ENCODE measurements at regions not wholly inside any gene's neighbourhood (a gene's known extent, or its start where the extent isn't known, plus 50 kb on each side); places are given as distances from the start of the nearest gene placed in this dataset.
"Not testable (repeated sequence)": the region's sequence is repeated elsewhere in the genome, so short reads cannot be mapped to it uniquely, and the experiment has no call there.

GRCh38 chr3:177802151-177802900 is 605.0 kb upstream of the TBL1XR1 start:
- DNase-seq (ENCODE audit: low read depth in 2 of 2, low spot score in 1 of 2) = no peak

- DNase-seq (ENCODE audit: low read depth in 2 of 2, low spot score in 1 of 2) = no peak
Measured at GRCh38 chr3:177803500-177803899, 606.2 kb upstream of the TBL1XR1 start.

- DNase-seq (ENCODE audit: low read depth in 2 of 2, low spot score in 1 of 2) = no peak
Measured at GRCh38 chr3:177804032-177804431, 606.8 kb upstream of the TBL1XR1 start.

GRCh38 chr3:177804646-177805045 is 607.4 kb upstream of the TBL1XR1 start:
- DNase-seq (ENCODE audit: low read depth in 2 of 2, low spot score in 1 of 2) = no peak

- DNase-seq (ENCODE audit: low read depth in 2 of 2, low spot score in 1 of 2) = no peak
Measured at GRCh38 chr3:177807150-177807875, 610.0 kb upstream of the TBL1XR1 start.

- DNase-seq (ENCODE audit: low read depth in 2 of 2, low spot score in 1 of 2) = not testable (repeated sequence)
Measured at GRCh38 chr3:177808928-177809478, 611.7 kb upstream of the TBL1XR1 start.

- DNase-seq (ENCODE audit: low read depth in 2 of 2, low spot score in 1 of 2) = no peak
Measured at GRCh38 chr3:177810162-177810623, 612.9 kb upstream of the TBL1XR1 start.

GRCh38 chr3:177811112-177811511 is 613.8 kb upstream of the TBL1XR1 start:
- DNase-seq (ENCODE audit: low read depth in 2 of 2, low spot score in 1 of 2) = no peak

- DNase-seq (ENCODE audit: low read depth in 2 of 2, low spot score in 1 of 2) = no peak
Measured at GRCh38 chr3:177811835-177812234, 614.6 kb upstream of the TBL1XR1 start.

- no peak for DNase-seq (ENCODE audit: low read depth in 2 of 2, low spot score in 1 of 2)
Measured at GRCh38 chr3:177812492-177812891, 615.2 kb upstream of the TBL1XR1 start.

GRCh38 chr3:177813322-177813721 is 616.0 kb upstream of the TBL1XR1 start:
- DNase-seq (ENCODE audit: low read depth in 2 of 2, low spot score in 1 of 2) = no peak

GRCh38 chr3:177816667-177817208 is 619.5 kb upstream of the TBL1XR1 start:
- DNase-seq (ENCODE audit: low read depth in 2 of 2, low spot score in 1 of 2) = no peak

- no peak for DNase-seq (ENCODE audit: low read depth in 2 of 2, low spot score in 1 of 2)
Measured at GRCh38 chr3:177817751-177818150, 620.5 kb upstream of the TBL1XR1 start.

- DNase-seq (ENCODE audit: low read depth in 2 of 2, low spot score in 1 of 2) = no peak
Measured at GRCh38 chr3:177818712-177819240, 621.5 kb upstream of the TBL1XR1 start.

- DNase-seq (ENCODE audit: low read depth in 2 of 2, low spot score in 1 of 2) = no peak
Measured at GRCh38 chr3:177820683-177821316, 623.5 kb upstream of the TBL1XR1 start.

GRCh38 chr3:177822681-177823096 is 625.4 kb upstream of the TBL1XR1 start:
- DNase-seq (ENCODE audit: low read depth in 2 of 2, low spot score in 1 of 2) = no peak

GRCh38 chr3:177823701-177824189 is 626.5 kb upstream of the TBL1XR1 start:
- DNase-seq (ENCODE audit: low read depth in 2 of 2, low spot score in 1 of 2) = no peak

GRCh38 chr3:177824190-177824786 is 627.0 kb upstream of the TBL1XR1 start:
- DNase-seq (ENCODE audit: low read depth in 2 of 2, low spot score in 1 of 2) = no peak

GRCh38 chr3:177824841-177825240 is 627.6 kb upstream of the TBL1XR1 start:
- no peak for DNase-seq (ENCODE audit: low read depth in 2 of 2, low spot score in 1 of 2)

- DNase-seq (ENCODE audit: low read depth in 2 of 2, low spot score in 1 of 2) = no peak
Measured at GRCh38 chr3:177826253-177826652, 629.0 kb upstream of the TBL1XR1 start.
